IMR-90 (cell line): ENCODE measurements at regions not wholly inside any gene's neighbourhood (a gene's known extent, or its start where the extent isn't known, plus 50 kb on each side); places are given as distances from the start of the nearest gene placed in this dataset.

Experiments
- CEBPB ChIP-seq: IDR thresholded peaks from 2 replicates; pipeline ENCODE4 v1.6.1; 2012; ENCODE audit warnings: low read depth, low read length, improper control_type of control experiment
- CTCF ChIP-seq: conservative IDR thresholded peaks from 2 replicates; pipeline ENCODE4 v1.5.1; 2012; ENCODE audit warnings: mild to moderate bottlenecking, low read depth, low read length, improper control_type of control experiment
- MAFK ChIP-seq: IDR thresholded peaks from 2 replicates; pipeline ENCODE4 v1.6.1; 2012; ENCODE audit warnings: low read depth, low read length, improper control_type of control experiment
- POLR2A ChIP-seq: IDR thresholded peaks from 2 replicates; pipeline ENCODE4 v1.6.1; 2012; ENCODE audit warnings: mild to moderate bottlenecking, low read depth, low read length
- RAD21 ChIP-seq: IDR thresholded peaks from 2 replicates; pipeline ENCODE4 v1.6.1; 2012; ENCODE audit warnings: low read length, improper control_type of control experiment
- RCOR1 ChIP-seq: IDR thresholded peaks from 2 replicates; pipeline ENCODE4 v1.6.1; 2012; ENCODE audit warnings: mild to moderate bottlenecking, low read length, improper control_type of control experiment; ENCODE audit not compliant: insufficient replicate concordance
- RFX5 ChIP-seq: IDR thresholded peaks from 2 replicates; pipeline ENCODE4 v1.8.0; 2012; ENCODE audit warnings: low read depth, mild to moderate bottlenecking, low read length, moderate library complexity
- USF2 ChIP-seq: fragments of 150-350 bp; IDR thresholded peaks from 2 replicates; pipeline ENCODE4 v1.6.1; 2017; ENCODE audit warnings: mild to moderate bottlenecking, antibody characterized with exemption, low read length, low read depth

- TF ChIP-seq USF2 (no peak), RFX5 (no peak), POLR2A (no peak), CTCF (no peak), RAD21 (no peak), MAFK (no peak), CEBPB (no peak), RCOR1 (no peak)
Observed at GRCh38 chr20:19889011-19889953, 127.9 kb upstream of the NAA20 start.
